ENCODE measurements at regions not wholly inside any gene's neighbourhood (a gene's known extent, or its start where the extent isn't known, plus 50 kb on each side); places are given as distances from the start of the nearest gene placed in this dataset.

DNA sequence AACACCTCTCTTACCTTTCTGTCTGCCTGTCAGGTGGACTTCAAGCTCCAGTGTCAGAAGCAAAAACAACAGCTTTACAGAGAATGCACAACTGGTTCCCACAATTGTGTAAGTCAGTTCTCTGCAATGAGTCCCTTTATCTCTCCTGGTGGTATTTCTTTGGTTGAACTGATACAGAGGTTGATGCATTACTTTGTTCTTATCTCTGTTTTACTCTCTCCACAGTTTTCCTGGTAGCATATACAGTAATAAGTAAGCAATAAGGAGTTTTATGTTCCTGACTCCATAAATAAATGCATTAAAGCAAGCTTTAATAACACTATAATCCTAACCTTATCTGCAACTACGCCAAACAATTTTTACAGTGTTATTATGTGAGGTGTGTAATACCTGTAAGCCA, 310.3 kb upstream of the GYPC start:
- no peaks in the 10 kb centered on the region for H3K4me1 ChIP-seq (ENCODE audit: control insufficient read depth, insufficient read depth, low read length)
- H3K27me3 ChIP-seq (ENCODE audit: control insufficient read depth, insufficient read depth, low read length): no peaks in the 10 kb centered on the region
- H3K9me3 ChIP-seq (ENCODE audit: control insufficient read depth, insufficient read depth, low read length): no peaks in the 10 kb centered on the region
- no peaks in the 10 kb centered on the region for H3K36me3 ChIP-seq (ENCODE audit: control insufficient read depth, insufficient read depth, low read length)
- H3K4me3 ChIP-seq (ENCODE audit: low read depth, low read length): no peak overlapping the region
- H3K9ac ChIP-seq (ENCODE audit: low read depth, low read length): no peak overlapping the region

- Histone ChIP-seq H3K27me3 (ENCODE audit: control insufficient read depth, insufficient read depth, low read length) (no peaks in the 10 kb centered on the region), H3K4me3 (ENCODE audit: low read depth, low read length) (no peak overlapping the region), H3K36me3 (ENCODE audit: control insufficient read depth, insufficient read depth, low read length) (no peaks in the 10 kb centered on the region), H3K9ac (ENCODE audit: low read depth, low read length) (no peak overlapping the region), H3K4me1 (ENCODE audit: control insufficient read depth, insufficient read depth, low read length) (no peaks in the 10 kb centered on the region), H3K9me3 (ENCODE audit: control insufficient read depth, insufficient read depth, low read length) (no peaks in the 10 kb centered on the region)
These were observed 299.3 kb upstream of the GYPC start for GRCh38 chr2:126356631-126357030.

DNA sequence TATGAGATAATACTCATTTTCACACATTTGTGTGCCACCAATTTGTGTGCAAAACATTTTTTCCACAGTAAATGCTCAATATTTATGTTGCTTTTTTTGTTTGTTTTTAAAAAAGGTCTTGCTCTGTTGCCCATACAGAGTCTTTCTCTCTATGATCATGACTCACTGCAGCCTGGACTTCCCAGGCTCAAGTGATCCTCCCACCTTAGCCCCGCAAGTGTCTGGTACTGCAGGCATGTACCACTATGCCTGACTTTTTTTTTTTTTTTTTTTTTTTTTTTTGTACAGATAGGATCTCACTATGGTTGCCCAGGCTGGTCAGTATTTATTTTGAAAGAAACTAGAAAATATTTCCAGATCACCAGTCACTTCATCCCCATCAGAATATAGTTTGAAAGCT, 297.8 kb upstream of the GYPC start:
- no peaks in the 10 kb centered on the region for H3K36me3 ChIP-seq (ENCODE audit: control insufficient read depth, insufficient read depth, low read length)
- H3K27me3 ChIP-seq (ENCODE audit: control insufficient read depth, insufficient read depth, low read length): no peaks in the 10 kb centered on the region
- no peak overlapping the region for H3K9ac ChIP-seq (ENCODE audit: low read depth, low read length)
- no peak overlapping the region for H3K4me3 ChIP-seq (ENCODE audit: low read depth, low read length)
- no peaks in the 10 kb centered on the region for H3K4me1 ChIP-seq (ENCODE audit: control insufficient read depth, insufficient read depth, low read length)
- no peaks in the 10 kb centered on the region for H3K9me3 ChIP-seq (ENCODE audit: control insufficient read depth, insufficient read depth, low read length)

DNA sequence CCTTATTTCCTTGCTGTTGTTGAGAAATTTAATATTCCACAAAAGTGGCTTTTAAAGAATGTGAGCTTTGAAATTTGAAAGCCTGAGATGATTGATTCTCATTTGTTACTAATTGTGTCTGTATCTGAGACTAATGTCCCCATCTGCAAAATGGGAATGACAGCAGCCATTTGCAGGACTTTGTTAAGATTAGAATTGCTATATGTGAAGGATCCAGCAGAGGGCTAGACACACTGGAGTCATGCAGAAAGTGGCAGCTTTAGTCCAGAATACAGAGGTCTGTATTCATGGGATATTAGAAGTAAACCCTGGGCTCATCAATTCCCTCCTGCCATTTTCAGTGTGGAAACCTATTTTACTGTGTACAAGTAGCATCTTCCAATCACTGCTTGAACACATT, 296.5 kb upstream of the GYPC start:
- no peak overlapping the region for H3K4me3 ChIP-seq (ENCODE audit: low read depth, low read length)
- no peaks in the 10 kb centered on the region for H3K4me1 ChIP-seq (ENCODE audit: control insufficient read depth, insufficient read depth, low read length)
- no peak overlapping the region for H3K9ac ChIP-seq (ENCODE audit: low read depth, low read length)
- no peaks in the 10 kb centered on the region for H3K9me3 ChIP-seq (ENCODE audit: control insufficient read depth, insufficient read depth, low read length)
- no peaks in the 10 kb centered on the region for H3K36me3 ChIP-seq (ENCODE audit: control insufficient read depth, insufficient read depth, low read length)
- H3K27me3 ChIP-seq (ENCODE audit: control insufficient read depth, insufficient read depth, low read length): no peaks in the 10 kb centered on the region

GRCh38 chr2:126367361-126367760, 288.6 kb upstream of the GYPC start:
- H3K9me3 ChIP-seq (ENCODE audit: control insufficient read depth, insufficient read depth, low read length): no peaks in the 10 kb centered on the region
- H3K4me1 ChIP-seq (ENCODE audit: control insufficient read depth, insufficient read depth, low read length): no peaks in the 10 kb centered on the region
- no peak overlapping the region for H3K4me3 ChIP-seq (ENCODE audit: low read depth, low read length)

DNA sequence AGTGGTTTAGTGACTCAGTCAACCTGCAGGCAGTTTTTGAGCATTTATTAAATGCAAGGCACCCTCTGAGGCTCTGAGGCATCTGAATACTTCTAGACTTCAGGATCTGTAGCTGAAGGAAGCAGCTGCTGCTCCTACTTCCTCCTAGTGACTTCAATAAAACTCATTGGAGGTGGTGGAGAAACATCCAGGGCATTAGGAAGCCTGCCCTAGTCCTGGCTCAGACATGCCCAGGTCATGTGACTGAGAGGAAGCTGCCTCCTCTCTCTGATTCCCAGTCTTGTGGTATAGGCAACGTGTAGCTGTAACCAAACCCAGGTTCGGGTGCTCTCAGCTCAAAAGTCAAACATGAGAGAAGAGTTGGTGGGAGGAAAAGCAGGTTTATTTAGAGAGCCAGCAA, 287.2 kb upstream of the GYPC start:
- H3K27me3 ChIP-seq (ENCODE audit: control insufficient read depth, insufficient read depth, low read length): no peaks in the 10 kb centered on the region
- no peaks in the 10 kb centered on the region for H3K9me3 ChIP-seq (ENCODE audit: control insufficient read depth, insufficient read depth, low read length)
- no peak overlapping the region for H3K4me3 ChIP-seq (ENCODE audit: low read depth, low read length)
- no peaks in the 10 kb centered on the region for H3K4me1 ChIP-seq (ENCODE audit: control insufficient read depth, insufficient read depth, low read length)
- no peaks in the 10 kb centered on the region for H3K36me3 ChIP-seq (ENCODE audit: control insufficient read depth, insufficient read depth, low read length)
- H3K9ac ChIP-seq (ENCODE audit: low read depth, low read length): no peak overlapping the region

More at GRCh38 chr2:126367361-126367760, 288.6 kb upstream of the GYPC start:
- no peak overlapping the region for H3K9ac ChIP-seq (ENCODE audit: low read depth, low read length)
- no peaks in the 10 kb centered on the region for H3K27me3 ChIP-seq (ENCODE audit: control insufficient read depth, insufficient read depth, low read length)
- no peaks in the 10 kb centered on the region for H3K36me3 ChIP-seq (ENCODE audit: control insufficient read depth, insufficient read depth, low read length)

- no peak overlapping the region for H3K9ac ChIP-seq (ENCODE audit: low read depth, low read length)
- no peaks in the 10 kb centered on the region for H3K36me3 ChIP-seq (ENCODE audit: control insufficient read depth, insufficient read depth, low read length)
- H3K27me3 ChIP-seq (ENCODE audit: control insufficient read depth, insufficient read depth, low read length): no peaks in the 10 kb centered on the region
- H3K9me3 ChIP-seq (ENCODE audit: control insufficient read depth, insufficient read depth, low read length): no peaks in the 10 kb centered on the region
- H3K4me1 ChIP-seq (ENCODE audit: control insufficient read depth, insufficient read depth, low read length): no peaks in the 10 kb centered on the region
- no peak overlapping the region for H3K4me3 ChIP-seq (ENCODE audit: low read depth, low read length)
These were observed 285.8 kb upstream of the GYPC start for GRCh38 chr2:126370201-126370600.

- Histone ChIP-seq H3K27me3 (ENCODE audit: control insufficient read depth, insufficient read depth, low read length) (no peaks in the 10 kb centered on the region), H3K9me3 (ENCODE audit: control insufficient read depth, insufficient read depth, low read length) (no peaks in the 10 kb centered on the region), H3K36me3 (ENCODE audit: control insufficient read depth, insufficient read depth, low read length) (no peaks in the 10 kb centered on the region), H3K4me3 (ENCODE audit: low read depth, low read length) (no peak overlapping the region), H3K9ac (ENCODE audit: low read depth, low read length) (no peak overlapping the region), H3K4me1 (ENCODE audit: control insufficient read depth, insufficient read depth, low read length) (no peaks in the 10 kb centered on the region)
These were observed 283.6 kb upstream of the GYPC start for GRCh38 chr2:126372406-126372805.

DNA sequence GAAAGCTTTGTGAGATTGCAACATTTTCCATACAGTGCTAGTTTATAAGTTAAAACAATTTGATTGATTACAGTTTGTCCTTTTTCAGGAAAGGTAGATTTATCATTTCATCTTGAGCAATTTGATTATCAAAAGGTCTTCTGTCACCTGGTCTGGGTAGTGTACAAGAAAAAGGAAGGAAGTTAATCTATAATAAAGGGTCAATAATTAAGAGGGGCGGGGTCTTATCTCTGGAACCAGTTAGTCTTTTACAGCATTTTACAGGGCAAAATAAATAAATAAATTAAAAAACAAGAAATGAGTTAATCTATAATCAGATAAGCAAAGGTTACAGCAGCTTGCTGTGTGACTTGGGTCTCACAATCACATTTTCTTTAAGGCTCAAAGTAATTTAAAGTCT, 277.8 kb upstream of the GYPC start:
- Histone ChIP-seq H3K36me3 (ENCODE audit: control insufficient read depth, insufficient read depth, low read length) (no peaks in the 10 kb centered on the region), H3K4me3 (ENCODE audit: low read depth, low read length) (no peak overlapping the region), H3K9ac (ENCODE audit: low read depth, low read length) (no peak overlapping the region), H3K27me3 (ENCODE audit: control insufficient read depth, insufficient read depth, low read length) (no peaks in the 10 kb centered on the region), H3K9me3 (ENCODE audit: control insufficient read depth, insufficient read depth, low read length) (no peaks in the 10 kb centered on the region), H3K4me1 (ENCODE audit: control insufficient read depth, insufficient read depth, low read length) (peaks cover 5% of the 10 kb centered on the region)

DNA sequence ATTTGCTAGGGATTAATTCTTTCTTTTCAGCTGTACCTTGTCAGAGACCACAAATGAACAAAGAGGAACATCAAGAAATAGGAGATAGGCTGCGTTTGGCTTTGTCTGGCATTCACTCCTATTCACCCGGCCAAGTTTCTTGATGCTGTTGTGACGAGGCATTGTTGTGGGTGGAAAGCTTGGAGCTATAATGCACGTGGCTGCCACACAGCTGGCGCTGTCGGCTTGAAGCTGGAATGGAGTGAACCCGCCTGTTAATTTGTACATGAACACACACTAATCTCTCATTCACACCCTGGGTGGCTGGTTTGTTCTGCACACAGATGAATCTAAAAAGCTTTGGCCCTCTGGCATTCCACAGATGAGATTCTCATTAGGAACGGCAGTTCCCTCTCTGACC, 274.9 kb upstream of the GYPC start:
- H3K4me1 ChIP-seq (ENCODE audit: control insufficient read depth, insufficient read depth, low read length): peaks cover 5% of the 10 kb centered on the region

DNA sequence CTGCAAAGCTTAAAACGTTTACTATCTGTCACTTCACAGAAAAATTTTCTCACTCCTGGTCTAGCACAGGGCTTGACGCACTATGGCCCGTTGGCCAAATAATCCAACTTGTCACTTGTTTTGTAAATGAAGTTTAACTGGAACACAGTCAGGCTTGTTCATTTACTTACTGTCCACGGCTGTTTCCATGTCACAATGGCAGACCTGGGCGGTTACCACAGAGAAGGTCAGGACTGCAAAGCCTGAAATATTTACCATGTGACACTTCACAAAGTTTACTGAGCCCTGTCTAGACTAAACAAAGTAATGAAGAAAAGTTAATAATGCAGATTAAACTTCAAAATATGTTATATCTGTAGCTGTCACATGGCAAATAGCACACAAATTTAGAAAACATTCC, 273.0 kb upstream of the GYPC start:
- H3K4me3 ChIP-seq (ENCODE audit: low read depth, low read length): no peak overlapping the region
- no peaks in the 10 kb centered on the region for H3K27me3 ChIP-seq (ENCODE audit: control insufficient read depth, insufficient read depth, low read length)
- no peaks in the 10 kb centered on the region for H3K36me3 ChIP-seq (ENCODE audit: control insufficient read depth, insufficient read depth, low read length)
- peaks cover 5% of the 10 kb centered on the region for H3K4me1 ChIP-seq (ENCODE audit: control insufficient read depth, insufficient read depth, low read length)
- peaks cover 3% of the 10 kb centered on the region for H3K9me3 ChIP-seq (ENCODE audit: control insufficient read depth, insufficient read depth, low read length)
- no peak overlapping the region for H3K9ac ChIP-seq (ENCODE audit: low read depth, low read length)

More for the DNA sequence above, 274.9 kb upstream of the GYPC start:
- no peaks in the 10 kb centered on the region for H3K27me3 ChIP-seq (ENCODE audit: control insufficient read depth, insufficient read depth, low read length)
- no peak overlapping the region for H3K9ac ChIP-seq (ENCODE audit: low read depth, low read length)
- H3K9me3 ChIP-seq (ENCODE audit: control insufficient read depth, insufficient read depth, low read length): no peaks in the 10 kb centered on the region
- no peak overlapping the region for H3K4me3 ChIP-seq (ENCODE audit: low read depth, low read length)
- H3K36me3 ChIP-seq (ENCODE audit: control insufficient read depth, insufficient read depth, low read length): no peaks in the 10 kb centered on the region

DNA sequence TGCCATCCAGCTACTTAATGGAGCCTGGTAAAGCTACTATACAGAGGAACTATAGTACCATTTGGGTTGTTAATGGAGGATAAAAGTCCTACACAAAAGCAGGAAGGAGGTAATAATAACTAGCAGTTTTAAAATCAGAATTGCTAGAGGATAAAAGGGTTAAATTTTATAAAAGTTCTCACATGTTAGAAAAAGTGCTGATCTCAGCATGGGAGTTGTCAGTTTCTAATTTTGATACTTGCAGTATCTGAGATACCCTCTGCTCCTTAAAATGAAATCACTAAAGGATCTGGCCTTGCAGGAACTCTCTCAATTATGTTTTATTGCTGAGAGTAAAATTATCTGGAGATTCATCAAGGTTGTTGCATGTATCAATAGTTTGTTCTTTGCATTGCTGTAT, 272.2 kb upstream of the GYPC start:
- H3K9me3 ChIP-seq (ENCODE audit: control insufficient read depth, insufficient read depth, low read length): peaks cover 5% of the 10 kb centered on the region

DNA sequence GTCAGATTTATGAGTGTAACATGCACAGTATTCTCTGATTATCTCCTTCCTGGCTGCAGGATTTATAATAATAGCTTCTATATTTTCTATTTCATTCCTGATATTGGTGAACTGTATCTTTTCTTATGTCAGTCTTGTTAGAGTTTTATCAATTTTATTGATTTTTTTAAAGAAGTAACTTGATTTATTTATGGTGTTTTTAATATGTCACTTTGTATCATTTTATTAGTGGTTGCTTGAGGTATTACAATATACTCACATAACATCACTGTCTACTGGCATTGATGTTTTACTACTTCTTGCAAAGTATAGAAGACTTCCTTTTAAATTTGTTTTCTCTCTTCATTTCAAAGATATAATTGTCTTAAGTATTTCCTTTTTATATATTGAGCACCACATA, 270.5 kb upstream of the GYPC start:
- no peak overlapping the region for H3K4me3 ChIP-seq (ENCODE audit: low read depth, low read length)
- H3K9ac ChIP-seq (ENCODE audit: low read depth, low read length): no peak overlapping the region
- peaks cover 5% of the 10 kb centered on the region for H3K9me3 ChIP-seq (ENCODE audit: control insufficient read depth, insufficient read depth, low read length)

More for the DNA sequence above, 272.2 kb upstream of the GYPC start:
- Histone ChIP-seq H3K36me3 (ENCODE audit: control insufficient read depth, insufficient read depth, low read length) (no peaks in the 10 kb centered on the region), H3K27me3 (ENCODE audit: control insufficient read depth, insufficient read depth, low read length) (no peaks in the 10 kb centered on the region), H3K9ac (ENCODE audit: low read depth, low read length) (no peak overlapping the region), H3K4me3 (ENCODE audit: low read depth, low read length) (no peak overlapping the region), H3K4me1 (ENCODE audit: control insufficient read depth, insufficient read depth, low read length) (peaks cover 5% of the 10 kb centered on the region)

More for the DNA sequence above, 270.5 kb upstream of the GYPC start:
- H3K36me3 ChIP-seq (ENCODE audit: control insufficient read depth, insufficient read depth, low read length): no peaks in the 10 kb centered on the region
- no peaks in the 10 kb centered on the region for H3K27me3 ChIP-seq (ENCODE audit: control insufficient read depth, insufficient read depth, low read length)
- no peaks in the 10 kb centered on the region for H3K4me1 ChIP-seq (ENCODE audit: control insufficient read depth, insufficient read depth, low read length)

Measured in iPS-15b (cell line).